ENCODE measurements at regions not wholly inside any gene's neighbourhood (a gene's known extent, or its start where the extent isn't known, plus 50 kb on each side); places are given as distances from the start of the nearest gene placed in this dataset.
"Not testable (repeated sequence)": the region's sequence is repeated elsewhere in the genome, so short reads cannot be mapped to it uniquely, and the experiment has no call there.

- H3K4me3 ChIP-seq (ENCODE audit: low read depth, low read length), result no peak overlapping the region
- no peak for DNase-seq (ENCODE audit: low read depth)
- TF ChIP-seq CTCF (IDR thresholded peaks at IDR 0.05; ENCODE audit: low read depth, low read length, missing control alignments), result no peak
These were observed 1020.0 kb upstream of the KCND2 start for GRCh38 chr7:119252962-119253361.

- no peak for TF ChIP-seq CTCF (IDR thresholded peaks at IDR 0.05; ENCODE audit: low read depth, low read length, missing control alignments)
- no peak for DNase-seq (ENCODE audit: low read depth)
- H3K4me3 ChIP-seq (ENCODE audit: low read depth, low read length), result no peak overlapping the region
These were observed 1018.2 kb upstream of the KCND2 start for GRCh38 chr7:119254742-119255141.

- DNase-seq (ENCODE audit: low read depth), result no peak
- no peak for TF ChIP-seq CTCF (IDR thresholded peaks at IDR 0.05; ENCODE audit: low read depth, low read length, missing control alignments)
- no peak overlapping the region for H3K4me3 ChIP-seq (ENCODE audit: low read depth, low read length)
These were observed 1017.0 kb upstream of the KCND2 start for GRCh38 chr7:119256001-119256400.

- DNase-seq (ENCODE audit: low read depth), result no peak
- H3K4me3 ChIP-seq (ENCODE audit: low read depth, low read length), result no peak overlapping the region
- TF ChIP-seq CTCF (IDR thresholded peaks at IDR 0.05; ENCODE audit: low read depth, low read length, missing control alignments), result no peak
These were observed 1016.4 kb upstream of the KCND2 start for GRCh38 chr7:119256446-119257131.

DNA sequence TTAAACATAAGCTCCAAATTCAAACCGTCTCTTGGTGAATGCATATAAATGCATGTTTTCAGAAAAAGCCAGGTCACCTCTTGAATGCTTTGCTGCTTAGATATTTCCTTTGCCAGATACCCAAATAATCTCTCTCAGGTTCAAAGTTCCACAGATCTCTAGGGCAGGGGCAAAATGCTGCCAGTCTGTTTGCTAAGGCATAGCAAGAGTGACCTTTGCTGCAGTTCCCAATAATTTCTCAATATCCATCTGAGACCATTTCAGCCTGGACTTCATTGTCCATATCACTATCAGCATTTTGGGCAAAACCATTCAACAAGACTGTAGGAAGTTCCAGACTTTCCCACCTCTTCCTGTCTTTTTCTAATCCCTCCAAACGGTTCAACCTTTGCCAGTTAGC, 1006.2 kb upstream of the KCND2 start:
- not testable (repeated sequence) for DNase-seq (ENCODE audit: low read depth); H3K4me3 ChIP-seq (ENCODE audit: low read depth, low read length)

GRCh38 chr7:119270045-119270464, 1002.9 kb upstream of the KCND2 start:
- no peak overlapping the region for H3K4me3 ChIP-seq (ENCODE audit: low read depth, low read length)
- peak; percentile 29 for DNase-seq (ENCODE audit: low read depth)

DNA sequence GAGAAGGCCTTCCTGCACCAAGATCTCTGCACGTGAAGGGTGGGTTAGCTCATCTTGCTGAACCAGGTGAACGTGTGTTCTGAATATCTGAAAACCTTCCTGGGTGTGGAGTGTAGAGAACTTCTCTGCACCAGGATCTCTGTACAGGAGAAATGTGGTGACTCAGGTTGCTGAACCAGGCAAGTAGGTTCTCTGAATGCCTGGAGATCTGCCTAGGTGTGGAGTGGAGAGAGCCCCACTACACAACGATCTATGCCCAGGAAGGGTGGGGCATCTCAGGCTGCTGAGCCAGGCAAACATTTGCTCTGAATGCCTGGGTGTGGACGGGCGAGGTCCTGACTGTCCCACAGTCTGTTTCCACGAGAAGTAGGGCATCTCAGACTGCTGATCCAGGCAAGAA, 1002.3 kb upstream of the KCND2 start:
- DNase-seq (ENCODE audit: low read depth), result no peak
- H3K4me3 ChIP-seq (ENCODE audit: low read depth, low read length), result no peak overlapping the region
- no peak for TF ChIP-seq CTCF (IDR thresholded peaks at IDR 0.05; ENCODE audit: low read depth, low read length, missing control alignments)

More at GRCh38 chr7:119270045-119270464, 1002.9 kb upstream of the KCND2 start:
- peak; percentile 90 for TF ChIP-seq CTCF (IDR thresholded peaks at IDR 0.05; ENCODE audit: low read depth, low read length, missing control alignments)

Measured in GM12864 (cell line).